ENCODE measurements at regions not wholly inside any gene's neighbourhood (a gene's known extent, or its start where the extent isn't known, plus 50 kb on each side); places are given as distances from the start of the nearest gene placed in this dataset.

DNA sequence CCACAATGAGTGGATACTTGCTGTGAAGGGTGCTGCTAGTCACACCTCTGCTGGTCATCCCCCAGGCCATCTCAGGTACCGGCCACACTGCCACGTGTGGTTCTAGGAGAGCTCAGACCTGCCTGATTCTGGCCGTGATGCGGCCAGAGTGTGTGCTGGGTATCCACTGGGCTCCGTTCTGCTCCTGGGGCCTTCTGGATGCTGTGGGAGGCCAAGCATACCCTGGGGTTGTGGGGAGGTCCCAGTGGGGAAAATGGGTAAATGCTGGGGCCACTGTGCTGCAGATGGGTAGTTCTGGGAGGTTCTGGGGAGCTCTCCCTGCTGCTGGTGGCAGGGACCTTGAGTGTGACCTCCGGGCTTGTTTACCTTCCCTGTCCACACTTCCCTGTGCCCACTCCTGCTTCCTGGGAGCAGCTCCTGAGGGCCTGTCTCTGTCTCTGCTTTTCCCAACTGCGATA is 318.4 kb downstream of the GLRX3 start:
- Histone ChIP-seq H3K27me3 (ENCODE audit: control insufficient read depth, insufficient read depth, low read length) (no peaks in the 10 kb centered on the region; the same call in 1 of the 2 replicates), H3K36me3 (ENCODE audit: control insufficient read depth, insufficient read depth, low read length) (no peaks in the 10 kb centered on the region), H3K4me3 (ENCODE audit: low read depth, low read length) (no peak overlapping the region), H3K9ac (ENCODE audit: low read length) (no peak overlapping the region), H3K9me3 (ENCODE audit: control insufficient read depth, insufficient read depth, low read depth, low read length) (no peaks in the 10 kb centered on the region), H3K4me1 (ENCODE audit: control insufficient read depth, insufficient read depth, low read length) (no peaks in the 10 kb centered on the region), H3K27ac (ENCODE audit: low read depth, low read length) (no peak overlapping the region)

GRCh38 chr10:130455111-130455695 is 319.0 kb downstream of the GLRX3 start:
- Histone ChIP-seq H3K27ac (ENCODE audit: low read depth, low read length) (no peak overlapping the region), H3K4me1 (ENCODE audit: control insufficient read depth, insufficient read depth, low read length) (no peaks in the 10 kb centered on the region; the same call in 1 of the 2 replicates), H3K36me3 (ENCODE audit: control insufficient read depth, insufficient read depth, low read length) (no peaks in the 10 kb centered on the region), H3K27me3 (ENCODE audit: control insufficient read depth, insufficient read depth, low read length) (no peaks in the 10 kb centered on the region; the same call in 1 of the 2 replicates), H3K9me3 (ENCODE audit: control insufficient read depth, insufficient read depth, low read depth, low read length) (no peaks in the 10 kb centered on the region), H3K9ac (ENCODE audit: low read length) (no peak overlapping the region), H3K4me3 (ENCODE audit: low read depth, low read length) (no peak overlapping the region)

- H3K27ac ChIP-seq (ENCODE audit: low read depth, low read length): no peak overlapping the region
- no peaks in the 10 kb centered on the region; the same call in 1 of the 2 replicates for H3K4me1 ChIP-seq (ENCODE audit: control insufficient read depth, insufficient read depth, low read length)
- no peaks in the 10 kb centered on the region for H3K36me3 ChIP-seq (ENCODE audit: control insufficient read depth, insufficient read depth, low read length)
- no peaks in the 10 kb centered on the region; the same call in 1 of the 2 replicates for H3K27me3 ChIP-seq (ENCODE audit: control insufficient read depth, insufficient read depth, low read length)
- H3K9me3 ChIP-seq (ENCODE audit: control insufficient read depth, insufficient read depth, low read depth, low read length): no peaks in the 10 kb centered on the region
- H3K9ac ChIP-seq (ENCODE audit: low read length): no peak overlapping the region
- no peak overlapping the region for H3K4me3 ChIP-seq (ENCODE audit: low read depth, low read length)
Observed at GRCh38 chr10:130455791-130456190, 319.6 kb downstream of the GLRX3 start.

DNA sequence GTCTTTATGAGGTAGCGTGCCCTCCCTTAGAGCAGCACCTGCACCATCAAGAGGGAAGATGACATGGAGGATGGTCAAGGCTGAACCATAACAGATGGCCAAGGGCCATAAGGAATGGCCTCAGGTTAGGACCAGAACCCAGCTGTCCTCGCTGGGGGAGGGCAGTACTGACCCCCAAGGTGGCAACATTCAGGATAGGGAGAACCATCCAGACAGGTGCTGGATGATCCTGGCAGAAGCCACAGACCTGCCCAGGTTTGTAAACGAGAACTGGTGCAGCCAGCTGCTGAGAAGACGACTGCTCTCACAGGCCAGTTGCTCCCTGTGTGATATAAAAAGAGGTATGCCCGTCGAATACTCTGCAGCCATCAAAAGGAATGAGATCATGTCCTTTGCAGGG is 320.4 kb downstream of the GLRX3 start:
- no peaks in the 10 kb centered on the region for H3K9me3 ChIP-seq (ENCODE audit: control insufficient read depth, insufficient read depth, low read depth, low read length)
- H3K4me3 ChIP-seq (ENCODE audit: low read depth, low read length): no peak overlapping the region
- no peaks in the 10 kb centered on the region for H3K36me3 ChIP-seq (ENCODE audit: control insufficient read depth, insufficient read depth, low read length)
- H3K4me1 ChIP-seq (ENCODE audit: control insufficient read depth, insufficient read depth, low read length): no peaks in the 10 kb centered on the region; the same call in 1 of the 2 replicates
- no peak overlapping the region for H3K27ac ChIP-seq (ENCODE audit: low read depth, low read length)
- H3K9ac ChIP-seq (ENCODE audit: low read length): no peak overlapping the region
- no peaks in the 10 kb centered on the region; the same call in 1 of the 2 replicates for H3K27me3 ChIP-seq (ENCODE audit: control insufficient read depth, insufficient read depth, low read length)

DNA sequence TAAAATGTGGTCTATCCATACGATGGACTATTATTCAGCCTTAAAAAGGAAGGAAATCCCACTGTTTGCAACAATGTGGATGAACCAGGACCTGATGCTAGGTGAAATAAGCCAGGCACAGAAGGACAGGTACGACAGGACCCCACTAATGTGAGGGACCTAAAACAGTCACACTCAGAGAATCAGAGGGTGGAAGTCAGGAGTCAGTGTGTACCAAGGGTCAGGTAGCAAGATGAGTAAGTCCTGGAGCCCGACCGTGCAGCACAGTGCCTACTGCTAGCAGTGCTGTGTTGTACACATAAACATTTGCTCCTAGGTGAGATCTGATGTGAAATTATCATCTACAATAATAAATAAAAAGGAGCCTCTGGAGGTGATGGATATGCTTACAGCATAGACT is 322.3 kb downstream of the GLRX3 start:
- Histone ChIP-seq H3K27ac (ENCODE audit: low read depth, low read length) (no peak overlapping the region), H3K36me3 (ENCODE audit: control insufficient read depth, insufficient read depth, low read length) (no peaks in the 10 kb centered on the region), H3K4me3 (ENCODE audit: low read depth, low read length) (no peak overlapping the region), H3K9ac (ENCODE audit: low read length) (no peak overlapping the region), H3K27me3 (ENCODE audit: control insufficient read depth, insufficient read depth, low read length) (no peaks in the 10 kb centered on the region; the same call in 1 of the 2 replicates), H3K4me1 (ENCODE audit: control insufficient read depth, insufficient read depth, low read length) (no peaks in the 10 kb centered on the region; the same call in 1 of the 2 replicates), H3K9me3 (ENCODE audit: control insufficient read depth, insufficient read depth, low read depth, low read length) (no peaks in the 10 kb centered on the region)

DNA sequence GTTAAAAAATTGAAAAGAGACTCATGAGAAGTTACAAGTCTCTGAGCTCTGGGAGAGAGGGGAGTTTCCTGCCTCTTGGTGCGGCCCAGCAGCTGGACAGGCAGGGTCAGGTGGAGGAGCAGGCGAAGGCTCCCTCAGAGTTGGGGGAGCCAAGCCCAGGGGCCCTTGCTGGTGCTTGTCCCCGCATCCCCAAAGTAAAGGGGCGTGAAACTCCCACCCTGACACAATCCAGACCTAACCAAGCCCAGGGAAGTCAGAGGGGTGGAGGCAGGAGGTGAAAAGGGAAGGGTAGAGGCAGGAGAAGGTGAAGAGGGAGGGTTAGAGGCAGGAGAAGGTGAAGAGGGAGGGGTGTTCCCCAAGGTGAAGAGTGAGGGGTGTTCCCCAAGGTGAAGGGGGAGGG is 322.8 kb downstream of the GLRX3 start:
- no peaks in the 10 kb centered on the region; the same call in 1 of the 2 replicates for H3K27me3 ChIP-seq (ENCODE audit: control insufficient read depth, insufficient read depth, low read length)
- no peaks in the 10 kb centered on the region for H3K9me3 ChIP-seq (ENCODE audit: control insufficient read depth, insufficient read depth, low read depth, low read length)
- H3K4me3 ChIP-seq (ENCODE audit: low read depth, low read length): no peak overlapping the region
- H3K9ac ChIP-seq (ENCODE audit: low read length): no peak overlapping the region
- H3K36me3 ChIP-seq (ENCODE audit: control insufficient read depth, insufficient read depth, low read length): no peaks in the 10 kb centered on the region
- H3K27ac ChIP-seq (ENCODE audit: low read depth, low read length): no peak overlapping the region
- no peaks in the 10 kb centered on the region; the same call in 1 of the 2 replicates for H3K4me1 ChIP-seq (ENCODE audit: control insufficient read depth, insufficient read depth, low read length)

- H3K36me3 ChIP-seq (ENCODE audit: control insufficient read depth, insufficient read depth, low read length): no peaks in the 10 kb centered on the region
- H3K9me3 ChIP-seq (ENCODE audit: control insufficient read depth, insufficient read depth, low read depth, low read length): no peaks in the 10 kb centered on the region
- H3K4me1 ChIP-seq (ENCODE audit: control insufficient read depth, insufficient read depth, low read length): no peaks in the 10 kb centered on the region; the same call in 1 of the 2 replicates
- H3K9ac ChIP-seq (ENCODE audit: low read length): no peak overlapping the region
- H3K27ac ChIP-seq (ENCODE audit: low read depth, low read length): no peak overlapping the region
- H3K27me3 ChIP-seq (ENCODE audit: control insufficient read depth, insufficient read depth, low read length): no peaks in the 10 kb centered on the region; the same call in 1 of the 2 replicates
- no peak overlapping the region for H3K4me3 ChIP-seq (ENCODE audit: low read depth, low read length)
Observed at GRCh38 chr10:130459851-130460490, 323.8 kb downstream of the GLRX3 start.

GRCh38 chr10:130461631-130462030 is 325.4 kb downstream of the GLRX3 start:
- H3K4me1 ChIP-seq (ENCODE audit: control insufficient read depth, insufficient read depth, low read length): no peaks in the 10 kb centered on the region; the same call in 1 of the 2 replicates
- no peak overlapping the region for H3K9ac ChIP-seq (ENCODE audit: low read length)
- no peaks in the 10 kb centered on the region; the same call in 1 of the 2 replicates for H3K27me3 ChIP-seq (ENCODE audit: control insufficient read depth, insufficient read depth, low read length)

DNA sequence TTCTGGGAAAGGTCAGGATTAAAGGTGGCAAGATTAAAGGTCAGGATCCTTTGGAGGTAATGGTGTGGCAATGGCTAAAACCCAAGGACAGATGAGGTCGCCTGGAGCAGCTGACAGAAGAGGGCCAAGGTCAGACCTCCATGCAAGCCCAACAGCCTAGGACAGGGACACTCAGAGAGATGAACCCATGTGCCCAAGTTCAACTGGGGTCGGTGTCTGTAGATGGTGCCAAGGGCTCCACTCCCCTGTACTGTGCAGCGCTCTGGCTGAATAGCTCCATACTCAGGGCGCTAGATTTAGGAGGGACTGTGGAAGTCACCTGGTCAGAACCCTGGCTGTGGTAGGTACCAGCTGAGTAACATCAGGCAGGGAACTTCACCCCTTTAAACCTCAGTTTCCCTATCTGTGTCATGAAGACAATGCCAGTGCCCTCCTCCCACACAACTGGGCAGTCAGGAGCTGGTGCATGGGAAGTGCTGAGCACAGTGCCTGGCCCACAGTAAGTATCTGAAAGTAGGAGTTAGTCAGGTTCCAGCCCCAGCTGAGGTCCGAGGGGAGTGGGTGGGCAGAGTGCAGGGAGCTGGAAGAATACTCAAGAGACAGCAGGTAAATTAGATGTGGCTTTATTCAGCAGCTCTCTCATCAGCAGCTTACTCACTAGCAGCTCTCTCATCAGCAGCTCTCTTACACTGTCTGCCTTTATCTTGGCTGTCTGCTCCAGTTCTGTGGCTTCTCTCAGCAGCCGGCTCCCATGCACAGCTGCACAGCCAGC is 327.1 kb downstream of the GLRX3 start:
- H3K27ac ChIP-seq (ENCODE audit: low read depth, low read length): no peak overlapping the region
- no peaks in the 10 kb centered on the region; the same call in 1 of the 2 replicates for H3K4me1 ChIP-seq (ENCODE audit: control insufficient read depth, insufficient read depth, low read length)
- no peaks in the 10 kb centered on the region for H3K36me3 ChIP-seq (ENCODE audit: control insufficient read depth, insufficient read depth, low read length)
- H3K27me3 ChIP-seq (ENCODE audit: control insufficient read depth, insufficient read depth, low read length): no peaks in the 10 kb centered on the region; the same call in 1 of the 2 replicates
- H3K9ac ChIP-seq (ENCODE audit: low read length): no peak overlapping the region
- no peak overlapping the region for H3K4me3 ChIP-seq (ENCODE audit: low read depth, low read length)
- peaks cover 6% of the 10 kb centered on the region; the same call in 1 of the 2 replicates for H3K9me3 ChIP-seq (ENCODE audit: control insufficient read depth, insufficient read depth, low read depth, low read length)

More at GRCh38 chr10:130461631-130462030, 325.4 kb downstream of the GLRX3 start:
- H3K27ac ChIP-seq (ENCODE audit: low read depth, low read length): no peak overlapping the region
- no peak overlapping the region for H3K4me3 ChIP-seq (ENCODE audit: low read depth, low read length)
- H3K36me3 ChIP-seq (ENCODE audit: control insufficient read depth, insufficient read depth, low read length): no peaks in the 10 kb centered on the region
- H3K9me3 ChIP-seq (ENCODE audit: control insufficient read depth, insufficient read depth, low read depth, low read length): no peaks in the 10 kb centered on the region; the same call in 1 of the 2 replicates

DNA sequence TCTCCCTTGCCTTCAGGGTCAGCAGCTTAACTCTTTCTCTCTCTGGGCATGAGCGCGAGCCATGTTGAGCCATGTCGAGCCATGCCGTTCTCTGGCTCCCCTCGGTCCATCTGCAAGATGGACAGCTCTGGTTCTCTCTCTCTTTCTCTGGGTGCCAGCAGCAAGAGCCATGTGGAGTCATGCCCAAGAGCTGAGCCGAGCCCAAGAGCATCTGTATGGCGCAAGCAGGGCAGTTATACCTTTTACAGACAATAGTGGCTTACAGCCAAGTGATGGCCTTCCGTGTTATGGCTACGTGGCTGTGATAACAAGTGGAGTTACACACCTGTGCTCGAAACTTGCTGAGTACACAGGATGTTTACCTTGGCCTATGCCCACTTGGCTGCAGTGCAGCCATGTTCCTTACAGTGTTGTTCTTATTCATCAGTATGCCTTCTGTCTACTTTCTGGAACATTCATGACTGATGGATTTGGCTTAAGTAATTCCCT is 327.7 kb downstream of the GLRX3 start:
- Histone ChIP-seq H3K9me3 (ENCODE audit: control insufficient read depth, insufficient read depth, low read depth, low read length) (peaks cover 11% of the 10 kb centered on the region), H3K4me3 (ENCODE audit: low read depth, low read length) (no peak overlapping the region), H3K4me1 (ENCODE audit: control insufficient read depth, insufficient read depth, low read length) (no peaks in the 10 kb centered on the region; the same call in 1 of the 2 replicates), H3K27ac (ENCODE audit: low read depth, low read length) (no peak overlapping the region), H3K36me3 (ENCODE audit: control insufficient read depth, insufficient read depth, low read length) (no peaks in the 10 kb centered on the region), H3K9ac (ENCODE audit: low read length) (no peak overlapping the region), H3K27me3 (ENCODE audit: control insufficient read depth, insufficient read depth, low read length) (no peaks in the 10 kb centered on the region)
